Tibial artery (tissue), 4 donors: ENCODE measurements at regions not wholly inside any gene's neighbourhood (a gene's known extent, or its start where the extent isn't known, plus 50 kb on each side); places are given as distances from the start of the nearest gene placed in this dataset.
"Not testable (repeated sequence)": the region's sequence is repeated elsewhere in the genome, so short reads cannot be mapped to it uniquely, and the experiment has no call there.

Experiments used
- DNase-seq, 2 donors: peaks; one replicate each; pipeline ENCODE4 v3.0.0-alpha.2; 2019
- H3K27ac ChIP-seq, 2 donors: fragments of 200-600 bp; sonication (generic) in 1 of 2; 1 replicate in 1 of 2; 2 replicates in 1 of 2; pipeline ENCODE4 v1.5.1; 2018 to 2019; ENCODE audit warnings: mild to moderate bottlenecking in 1 of 2
- H3K27me3 ChIP-seq, 2 donors: fragments of 200-600 bp; sonication (generic) in 1 of 2; one replicate each; pipeline versions ENCODE4 v1.5.1 to v1.6.0; 2016 to 2019
- H3K36me3 ChIP-seq, 3 donors: fragments of 200-600 bp; sonication (generic) in 2 of 3; one replicate each; pipeline ENCODE4 v1.5.1; 2016 to 2019; ENCODE audit warnings: mild to moderate bottlenecking in 2 of 3
- H3K4me1 ChIP-seq, 4 donors: fragments of 200-600 bp; sonication (generic) in 2 of 4; 1 replicate in 3 of 4; 2 replicates in 1 of 4; pipeline ENCODE4 v1.5.1; 2016 to 2019
- H3K4me3 ChIP-seq, 2 donors: fragments of 200-600 bp; sonication (generic) in 1 of 2; 1 replicate in 1 of 2; 2 replicates in 1 of 2; pipeline ENCODE4 v1.5.1; 2018 to 2019; ENCODE audit warnings: mild to moderate bottlenecking in 2 of 2
- H3K9me3 ChIP-seq, 3 donors: fragments of 200-600 bp; sonication (generic) in 1 of 3; one replicate each; pipeline ENCODE4 v1.5.1; 2016 to 2019
- intact Hi-C: fragments of 100-400 bp; cut with DNase I; formaldehyde crosslinking; loops from one replicate; pipeline ENCODE4 v1.15.0; 2023; ENCODE audit warnings: low total_unique reads
- TF ChIP-seq, protein P1 (sequence below), 2 experiments: fragments of 200-600 bp in 1 of 2; fragments of 450-650 bp in 1 of 2; IDR thresholded peaks; one replicate each; pipeline ENCODE4 v1.5.1; 2017 to 2019; ENCODE audit warnings: antibody characterized with exemption in 2 of 2, mild to moderate bottlenecking in 1 of 2, moderate library complexity in 1 of 2

DNA sequence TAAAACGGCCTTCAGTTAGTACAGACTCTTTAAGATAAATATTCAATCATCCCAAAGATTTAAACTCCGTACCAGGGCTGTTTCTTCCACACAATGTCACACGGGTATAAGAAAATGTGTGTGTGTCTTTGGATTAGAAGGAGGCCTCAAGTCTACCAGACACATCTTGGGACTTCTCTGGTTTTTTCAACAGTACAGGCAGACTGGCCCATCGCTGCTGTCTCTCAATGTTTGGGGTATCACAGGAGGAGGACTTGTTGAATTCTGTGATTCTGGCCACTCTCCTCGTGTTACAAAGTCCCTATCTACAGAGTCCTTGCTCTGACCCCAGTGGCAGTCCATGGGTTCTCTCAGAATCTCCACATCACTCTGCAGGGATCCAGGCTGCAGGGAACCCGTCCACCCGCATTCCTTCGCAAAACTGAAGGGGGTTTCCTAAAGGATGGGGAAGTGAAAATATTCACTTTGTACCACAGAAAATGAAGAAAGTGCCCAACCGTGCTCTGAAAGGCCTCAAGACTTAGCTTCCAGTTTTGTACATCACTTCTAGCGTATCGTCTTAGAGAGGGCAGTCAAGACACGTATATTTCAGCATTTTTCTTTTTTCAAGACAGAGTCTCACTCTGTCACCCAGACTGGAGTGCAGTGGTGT is 373.2 kb downstream of the NPIPA8 start:
- DNase-seq: no peak
- H3K4me3 ChIP-seq: no peak overlapping the region
- TF ChIP-seq, protein P1, sequence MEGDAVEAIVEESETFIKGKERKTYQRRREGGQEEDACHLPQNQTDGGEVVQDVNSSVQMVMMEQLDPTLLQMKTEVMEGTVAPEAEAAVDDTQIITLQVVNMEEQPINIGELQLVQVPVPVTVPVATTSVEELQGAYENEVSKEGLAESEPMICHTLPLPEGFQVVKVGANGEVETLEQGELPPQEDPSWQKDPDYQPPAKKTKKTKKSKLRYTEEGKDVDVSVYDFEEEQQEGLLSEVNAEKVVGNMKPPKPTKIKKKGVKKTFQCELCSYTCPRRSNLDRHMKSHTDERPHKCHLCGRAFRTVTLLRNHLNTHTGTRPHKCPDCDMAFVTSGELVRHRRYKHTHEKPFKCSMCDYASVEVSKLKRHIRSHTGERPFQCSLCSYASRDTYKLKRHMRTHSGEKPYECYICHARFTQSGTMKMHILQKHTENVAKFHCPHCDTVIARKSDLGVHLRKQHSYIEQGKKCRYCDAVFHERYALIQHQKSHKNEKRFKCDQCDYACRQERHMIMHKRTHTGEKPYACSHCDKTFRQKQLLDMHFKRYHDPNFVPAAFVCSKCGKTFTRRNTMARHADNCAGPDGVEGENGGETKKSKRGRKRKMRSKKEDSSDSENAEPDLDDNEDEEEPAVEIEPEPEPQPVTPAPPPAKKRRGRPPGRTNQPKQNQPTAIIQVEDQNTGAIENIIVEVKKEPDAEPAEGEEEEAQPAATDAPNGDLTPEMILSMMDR (IDR thresholded peaks at IDR 0.05): no peak
- no peaks in the 10 kb centered on the region for H3K4me1 ChIP-seq
- H3K36me3 ChIP-seq: no peaks in the 10 kb centered on the region
- H3K9me3 ChIP-seq: no peaks in the 10 kb centered on the region
- intact Hi-C loops: no loop called here
- no peaks in the 10 kb centered on the region for H3K27me3 ChIP-seq
- H3K27ac ChIP-seq: no peak overlapping the region

DNA sequence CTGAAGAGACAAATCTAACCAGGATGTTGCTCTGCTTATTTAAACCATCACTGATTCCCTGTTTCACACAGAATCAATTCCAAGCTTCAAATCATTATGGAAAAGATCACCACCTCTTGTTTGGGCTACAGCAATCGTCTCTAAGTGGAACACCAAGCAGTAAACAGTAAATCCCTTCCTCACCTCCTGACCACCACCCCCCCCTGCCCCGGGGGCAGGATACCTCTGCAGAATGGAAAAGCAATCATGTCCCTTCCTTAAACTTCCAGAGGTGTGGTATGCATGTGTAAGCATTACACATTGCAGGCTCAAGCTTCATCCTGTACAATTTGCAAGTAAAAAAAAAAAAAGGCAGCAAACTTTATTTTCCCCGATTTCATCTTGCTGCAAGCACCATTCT is 373.8 kb downstream of the NPIPA8 start:
- intact Hi-C loops: no loop called here
- Histone ChIP-seq H3K9me3 (no peaks in the 10 kb centered on the region), H3K4me1 (no peaks in the 10 kb centered on the region), H3K27me3 (no peaks in the 10 kb centered on the region), H3K4me3 (no peak overlapping the region), H3K27ac (no peak overlapping the region), H3K36me3 (no peaks in the 10 kb centered on the region)
- DNase-seq: no peak
- TF ChIP-seq, protein P1 (IDR thresholded peaks at IDR 0.05): no peak

DNA sequence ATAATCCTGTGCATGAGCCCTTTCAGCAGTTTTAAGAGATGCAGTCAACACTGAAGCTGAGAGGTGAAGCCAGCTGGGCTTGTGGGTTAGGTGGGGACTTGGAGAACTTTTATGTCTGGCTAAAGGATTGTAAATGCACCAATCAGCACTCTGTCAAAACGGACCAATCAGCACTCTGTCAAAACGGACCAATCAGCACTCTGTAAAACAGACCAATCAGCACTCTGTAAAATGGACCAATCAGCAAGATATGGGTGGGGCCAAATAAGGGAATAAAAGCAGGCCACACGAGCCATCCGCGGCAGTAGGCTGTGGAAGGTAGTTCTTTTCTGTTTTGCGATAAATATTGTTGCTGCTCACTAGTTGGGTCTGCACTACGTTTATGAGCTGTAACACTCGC is 374.7 kb downstream of the NPIPA8 start:
- intact Hi-C loops, H3K27me3 ChIP-seq, H3K4me1 ChIP-seq, H3K4me3 ChIP-seq, H3K9me3 ChIP-seq, H3K27ac ChIP-seq, H3K36me3 ChIP-seq, DNase-seq: not testable (repeated sequence)

DNA sequence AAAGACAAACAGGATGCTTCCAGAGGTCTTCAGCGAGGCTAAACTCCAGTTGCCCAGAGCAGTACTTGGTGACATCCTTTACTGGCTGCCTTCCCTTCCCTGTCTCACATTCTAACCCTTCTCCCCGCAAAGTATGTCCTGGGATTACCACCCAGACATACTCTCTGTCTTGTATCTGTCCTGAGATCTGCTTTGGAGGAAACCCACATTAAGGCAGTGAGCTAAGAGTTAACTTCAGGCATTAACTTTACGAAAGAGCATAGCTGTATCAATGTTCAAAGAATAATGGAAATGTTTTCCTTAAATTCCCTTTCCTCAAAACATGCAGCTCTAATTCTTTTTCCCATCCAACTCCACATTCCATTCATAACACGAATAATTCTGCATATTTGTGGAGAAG is 385.2 kb downstream of the NPIPA8 start:
- H3K27ac ChIP-seq: no peak overlapping the region
- H3K4me1 ChIP-seq: peaks cover 0 to 6% (median 4%) of the 10 kb centered on the region in 4 donors
- H3K9me3 ChIP-seq: no peaks in the 10 kb centered on the region
- no peak overlapping the region for H3K4me3 ChIP-seq
- TF ChIP-seq, protein P1 (IDR thresholded peaks at IDR 0.05): no peak
- no peaks in the 10 kb centered on the region for H3K36me3 ChIP-seq
- H3K27me3 ChIP-seq: no peaks in the 10 kb centered on the region
- intact Hi-C loops: no loop called here
- DNase-seq: no peak

DNA sequence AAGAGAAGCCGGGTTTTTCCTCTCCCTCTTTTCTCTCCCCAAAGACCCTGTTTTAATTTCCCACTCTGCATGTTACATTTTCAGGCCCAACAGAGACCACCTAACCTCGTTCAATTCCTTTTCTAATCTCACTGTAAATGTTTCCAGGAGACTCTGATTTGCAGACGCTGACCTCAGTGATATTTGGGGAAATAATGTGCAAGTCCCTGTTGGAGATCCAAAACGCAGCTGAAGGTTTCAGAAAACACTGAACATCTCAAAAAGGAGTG is 386.6 kb downstream of the NPIPA8 start:
- TF ChIP-seq, protein P1 (IDR thresholded peaks at IDR 0.05): no peak
- Histone ChIP-seq H3K27ac (no peak overlapping the region), H3K4me3 (no peak overlapping the region), H3K9me3 (no peaks in the 10 kb centered on the region), H3K27me3 (no peaks in the 10 kb centered on the region), H3K36me3 (no peaks in the 10 kb centered on the region), H3K4me1 (peaks cover 0 to 6% (median 4%) of the 10 kb centered on the region in 4 donors)
- DNase-seq: no peak
- intact Hi-C loops: no loop called here

DNA sequence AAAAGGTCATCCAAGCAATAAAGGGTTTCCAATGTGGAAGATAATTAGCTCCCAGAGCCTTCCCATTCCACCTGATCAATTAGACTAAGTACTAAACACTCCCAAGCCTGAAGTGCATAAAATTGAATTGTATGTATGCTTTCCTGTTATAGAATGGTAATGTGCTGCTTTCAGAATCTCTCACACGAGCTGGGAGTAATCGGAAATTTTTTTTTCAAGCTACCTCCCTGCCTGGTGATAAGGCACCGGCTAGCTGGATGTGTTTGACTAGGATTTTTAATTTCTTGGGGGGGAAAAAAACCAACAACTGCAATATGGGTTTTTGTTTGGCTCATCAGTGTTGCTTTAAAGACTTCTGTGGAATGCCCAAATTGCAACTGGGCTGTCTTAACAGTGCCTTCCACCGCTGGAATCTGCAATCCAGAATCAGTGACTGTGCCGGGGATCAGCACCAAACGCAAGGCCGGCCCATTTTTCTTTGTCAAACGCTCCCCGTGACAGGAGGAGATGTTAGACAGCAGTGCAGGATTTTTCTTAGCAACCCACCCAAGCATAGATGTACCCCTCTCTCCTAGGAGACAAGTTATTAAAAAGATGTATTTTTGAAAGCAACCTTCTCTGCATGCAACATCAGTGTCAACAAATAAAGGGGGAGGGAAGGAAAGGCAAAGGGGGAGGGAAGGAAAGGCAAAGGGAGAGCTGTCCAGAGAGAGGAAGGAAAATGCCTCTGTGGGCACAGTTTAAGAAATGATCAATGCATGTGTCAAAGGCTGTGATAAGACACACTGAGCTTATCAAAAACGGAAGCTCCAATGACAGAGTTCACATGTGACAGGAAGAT is 387.2 kb downstream of the NPIPA8 start:
- Histone ChIP-seq H3K9me3 (no peaks in the 10 kb centered on the region), H3K27me3 (no peaks in the 10 kb centered on the region), H3K27ac (no peak overlapping the region), H3K4me1 (peaks cover 0 to 6% (median 4%) of the 10 kb centered on the region in 4 donors), H3K4me3 (no peak overlapping the region), H3K36me3 (no peaks in the 10 kb centered on the region)
- DNase-seq: no peak
- TF ChIP-seq, protein P1 (IDR thresholded peaks at IDR 0.05): no peak
- intact Hi-C loops: no loop called here
